ENCODE measurements at regions not wholly inside any gene's neighbourhood (a gene's known extent, or its start where the extent isn't known, plus 50 kb on each side); places are given as distances from the start of the nearest gene placed in this dataset.

DNA sequence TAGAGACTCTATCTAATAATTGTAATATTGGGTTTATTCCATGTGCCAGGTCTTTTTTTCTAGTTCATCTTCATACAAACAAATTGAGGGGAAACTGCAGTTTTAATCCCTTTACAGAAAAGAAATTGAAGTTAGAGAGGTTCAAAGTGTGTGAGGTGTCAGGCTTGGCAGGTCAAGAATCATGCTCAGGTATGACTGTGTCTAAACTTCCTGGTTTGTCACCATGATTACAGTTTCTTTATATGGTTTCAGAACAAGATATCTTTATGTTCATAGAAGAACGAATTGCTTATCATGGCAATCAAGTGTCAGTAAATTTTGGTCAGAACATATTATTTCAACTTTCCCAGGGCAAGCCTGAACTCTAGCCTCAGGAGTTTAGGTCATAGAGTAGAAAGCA lies 460.4 kb downstream of the RAPGEF2 start:
- Mint-ChIP-seq H3K36me3 (ENCODE audit: low read depth) (no peaks in the 10 kb centered on the region), H3K27me3 (ENCODE audit: insufficient read depth) (no peaks in the 10 kb centered on the region), H3K9me3 (peaks cover 11% of the 10 kb centered on the region), H3K4me1 (ENCODE audit: low read depth) (no peaks in the 10 kb centered on the region), H3K4me3 (no peak overlapping the region), H3K27ac (no peak overlapping the region)
- DNase-seq: no peak
- TF ChIP-seq, protein P1, sequence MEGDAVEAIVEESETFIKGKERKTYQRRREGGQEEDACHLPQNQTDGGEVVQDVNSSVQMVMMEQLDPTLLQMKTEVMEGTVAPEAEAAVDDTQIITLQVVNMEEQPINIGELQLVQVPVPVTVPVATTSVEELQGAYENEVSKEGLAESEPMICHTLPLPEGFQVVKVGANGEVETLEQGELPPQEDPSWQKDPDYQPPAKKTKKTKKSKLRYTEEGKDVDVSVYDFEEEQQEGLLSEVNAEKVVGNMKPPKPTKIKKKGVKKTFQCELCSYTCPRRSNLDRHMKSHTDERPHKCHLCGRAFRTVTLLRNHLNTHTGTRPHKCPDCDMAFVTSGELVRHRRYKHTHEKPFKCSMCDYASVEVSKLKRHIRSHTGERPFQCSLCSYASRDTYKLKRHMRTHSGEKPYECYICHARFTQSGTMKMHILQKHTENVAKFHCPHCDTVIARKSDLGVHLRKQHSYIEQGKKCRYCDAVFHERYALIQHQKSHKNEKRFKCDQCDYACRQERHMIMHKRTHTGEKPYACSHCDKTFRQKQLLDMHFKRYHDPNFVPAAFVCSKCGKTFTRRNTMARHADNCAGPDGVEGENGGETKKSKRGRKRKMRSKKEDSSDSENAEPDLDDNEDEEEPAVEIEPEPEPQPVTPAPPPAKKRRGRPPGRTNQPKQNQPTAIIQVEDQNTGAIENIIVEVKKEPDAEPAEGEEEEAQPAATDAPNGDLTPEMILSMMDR (IDR thresholded peaks at IDR 0.05): no peak

DNA sequence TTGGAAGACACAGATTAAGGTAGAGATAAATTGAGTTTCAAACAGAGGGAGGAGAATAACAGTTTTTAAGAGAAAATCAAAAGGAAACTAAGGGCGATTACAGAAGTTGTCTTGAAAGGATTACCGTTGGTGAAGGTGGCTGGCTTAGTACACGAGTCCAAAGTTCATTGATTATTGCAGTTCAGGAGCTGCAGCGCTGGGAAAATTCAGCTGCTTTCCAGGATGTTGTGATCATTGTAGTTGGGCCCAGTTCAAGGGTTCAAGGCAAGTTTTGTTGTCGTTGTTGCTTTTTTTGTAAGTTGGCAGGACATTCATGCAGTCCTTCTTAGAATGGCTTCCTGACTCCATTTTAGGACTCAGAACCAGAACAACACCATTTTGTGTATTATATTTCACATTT lies 461.7 kb downstream of the RAPGEF2 start:
- Mint-ChIP-seq H3K4me1 (ENCODE audit: low read depth) (no peaks in the 10 kb centered on the region), H3K27ac (no peak overlapping the region), H3K27me3 (ENCODE audit: insufficient read depth) (no peaks in the 10 kb centered on the region), H3K36me3 (ENCODE audit: low read depth) (no peaks in the 10 kb centered on the region), H3K9me3 (peaks cover 20% of the 10 kb centered on the region), H3K4me3 (no peak overlapping the region)
- DNase-seq: no peak
- TF ChIP-seq, protein P1 (IDR thresholded peaks at IDR 0.05): no peak

DNA sequence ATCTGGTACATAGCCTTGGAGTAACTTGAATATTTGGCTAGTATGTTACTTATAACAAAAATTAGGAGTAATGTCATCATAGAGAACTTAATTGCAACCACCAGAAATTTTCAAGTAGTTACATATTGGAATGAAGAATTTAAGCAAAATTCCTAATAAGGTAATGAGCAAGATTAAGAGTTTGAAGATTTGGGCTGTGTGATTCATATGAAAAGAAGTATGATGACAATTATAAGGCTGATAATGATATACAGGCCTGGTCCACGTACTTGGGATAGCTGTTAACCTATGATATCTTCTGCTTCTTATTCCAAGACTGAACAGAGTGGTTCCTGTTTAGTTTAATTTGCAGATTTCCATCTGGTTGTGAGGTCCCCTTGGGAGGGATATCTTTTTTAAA lies 463.9 kb downstream of the RAPGEF2 start:
- DNase-seq: no peak
- Mint-ChIP-seq H3K27me3 (ENCODE audit: insufficient read depth) (no peaks in the 10 kb centered on the region), H3K36me3 (ENCODE audit: low read depth) (no peaks in the 10 kb centered on the region), H3K9me3 (peaks cover 34% of the 10 kb centered on the region), H3K4me3 (no peak overlapping the region), H3K27ac (no peak overlapping the region), H3K4me1 (ENCODE audit: low read depth) (no peaks in the 10 kb centered on the region)
- TF ChIP-seq, protein P1 (IDR thresholded peaks at IDR 0.05): no peak

DNA sequence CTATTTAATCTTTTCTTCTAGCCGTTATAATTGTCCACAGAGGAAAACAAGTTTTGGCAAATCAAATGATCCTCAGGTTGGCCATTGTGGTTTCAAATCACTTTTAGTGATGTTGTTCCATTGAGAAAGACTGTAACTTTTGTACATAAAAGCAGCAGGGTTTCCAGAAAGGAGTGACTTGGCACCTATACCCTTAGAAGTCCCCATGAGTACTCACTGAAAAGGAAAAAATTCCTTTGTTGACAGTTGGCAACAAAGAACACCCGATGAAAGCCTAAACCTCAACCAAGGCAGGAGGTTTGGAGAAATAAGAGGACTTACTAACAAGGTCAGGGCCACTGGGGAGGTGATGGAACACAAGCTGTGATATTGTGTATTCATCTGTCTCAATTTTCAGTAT lies 474.4 kb downstream of the RAPGEF2 start:
- Mint-ChIP-seq H3K9me3 (peaks cover 21% of the 10 kb centered on the region), H3K4me3 (no peak overlapping the region), H3K36me3 (ENCODE audit: low read depth) (no peaks in the 10 kb centered on the region), H3K27ac (no peak overlapping the region), H3K4me1 (ENCODE audit: low read depth) (no peaks in the 10 kb centered on the region), H3K27me3 (ENCODE audit: insufficient read depth) (no peaks in the 10 kb centered on the region; the same call in 1 of the 2 replicates)
- DNase-seq: no peak
- TF ChIP-seq, protein P1 (IDR thresholded peaks at IDR 0.05): no peak

DNA sequence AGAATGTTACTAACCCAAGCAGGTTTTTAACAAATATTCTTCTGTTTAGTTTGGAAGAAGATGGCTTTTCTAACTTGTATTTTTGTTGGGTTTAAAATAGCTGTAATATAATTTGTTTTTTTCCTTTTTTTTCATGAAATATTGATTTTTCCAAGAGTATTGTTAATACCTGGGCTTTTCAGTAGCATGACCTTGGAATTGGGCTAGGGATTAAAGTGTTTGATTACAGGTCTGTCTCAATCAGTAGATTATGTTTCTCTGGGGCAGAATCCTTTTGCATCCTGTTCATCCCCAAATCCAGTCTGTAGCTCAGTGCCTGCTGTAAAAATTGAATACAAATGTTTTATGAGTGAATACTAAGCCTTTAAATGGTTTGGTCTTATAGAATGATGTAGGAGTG lies 479.8 kb downstream of the RAPGEF2 start:
- Mint-ChIP-seq H3K4me3 (no peak overlapping the region), H3K4me1 (ENCODE audit: low read depth) (no peaks in the 10 kb centered on the region), H3K36me3 (ENCODE audit: low read depth) (no peaks in the 10 kb centered on the region; the same call in 1 of the 2 replicates), H3K27me3 (ENCODE audit: insufficient read depth) (no peaks in the 10 kb centered on the region), H3K9me3 (peaks cover 48% of the 10 kb centered on the region), H3K27ac (no peak overlapping the region)
- TF ChIP-seq, protein P1 (IDR thresholded peaks at IDR 0.05): no peak
- DNase-seq: no peak
